OCI-LY7 (cell line): ENCODE measurements at regions not wholly inside any gene's neighbourhood (a gene's known extent, or its start where the extent isn't known, plus 50 kb on each side); places are given as distances from the start of the nearest gene placed in this dataset.

ENCODE experiments used
- EZH2phosphoT487 ChIP-seq: fragments of 200-600 bp; sonication (generic); IDR thresholded peaks from 2 replicates; pipeline ENCODE4 v1.6.1; 2018; ENCODE audit warnings: low read depth, borderline replicate concordance, mild to moderate bottlenecking, mixed run types, antibody characterized with exemption, low read length, moderate library complexity, mixed read lengths
- TF ChIP-seq, protein P1 (sequence below): fragments of 200-600 bp; sonication (generic); conservative IDR thresholded peaks from 2 replicates; pipeline ENCODE4 v1.5.1; 2014; ENCODE audit warnings: mild to moderate bottlenecking, antibody characterized with exemption, low read length, moderate library complexity, mixed read lengths

DNA sequence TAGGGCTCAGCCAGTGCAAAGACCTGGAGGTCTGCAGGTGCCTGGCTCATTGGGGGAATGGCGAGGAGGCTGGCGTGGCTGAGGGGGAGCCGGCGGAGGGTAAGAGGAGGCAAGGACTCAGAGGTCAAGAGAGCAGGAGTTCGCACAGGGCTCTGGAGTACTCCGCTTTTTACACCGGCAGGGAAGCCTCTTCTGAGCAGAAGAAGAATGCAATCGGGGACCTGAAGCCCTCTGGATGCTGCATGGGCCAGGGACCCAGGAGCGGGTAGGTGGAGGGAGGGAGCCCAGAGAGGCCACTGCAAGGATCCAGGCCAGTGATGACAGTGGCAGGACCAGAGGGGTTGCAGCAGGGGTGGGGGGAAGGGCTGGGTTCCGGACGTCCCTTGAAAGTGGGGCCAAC lies 70.4 kb upstream of the TAMM41 start:
- TF ChIP-seq, protein P1, sequence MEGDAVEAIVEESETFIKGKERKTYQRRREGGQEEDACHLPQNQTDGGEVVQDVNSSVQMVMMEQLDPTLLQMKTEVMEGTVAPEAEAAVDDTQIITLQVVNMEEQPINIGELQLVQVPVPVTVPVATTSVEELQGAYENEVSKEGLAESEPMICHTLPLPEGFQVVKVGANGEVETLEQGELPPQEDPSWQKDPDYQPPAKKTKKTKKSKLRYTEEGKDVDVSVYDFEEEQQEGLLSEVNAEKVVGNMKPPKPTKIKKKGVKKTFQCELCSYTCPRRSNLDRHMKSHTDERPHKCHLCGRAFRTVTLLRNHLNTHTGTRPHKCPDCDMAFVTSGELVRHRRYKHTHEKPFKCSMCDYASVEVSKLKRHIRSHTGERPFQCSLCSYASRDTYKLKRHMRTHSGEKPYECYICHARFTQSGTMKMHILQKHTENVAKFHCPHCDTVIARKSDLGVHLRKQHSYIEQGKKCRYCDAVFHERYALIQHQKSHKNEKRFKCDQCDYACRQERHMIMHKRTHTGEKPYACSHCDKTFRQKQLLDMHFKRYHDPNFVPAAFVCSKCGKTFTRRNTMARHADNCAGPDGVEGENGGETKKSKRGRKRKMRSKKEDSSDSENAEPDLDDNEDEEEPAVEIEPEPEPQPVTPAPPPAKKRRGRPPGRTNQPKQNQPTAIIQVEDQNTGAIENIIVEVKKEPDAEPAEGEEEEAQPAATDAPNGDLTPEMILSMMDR = no peak
- no peak for TF ChIP-seq EZH2phosphoT487
